WTC11 (cell line): ENCODE measurements at regions not wholly inside any gene's neighbourhood (a gene's known extent, or its start where the extent isn't known, plus 50 kb on each side); places are given as distances from the start of the nearest gene placed in this dataset.

Source experiments
- ATAC-seq: fragments of 200-7000 bp; cut with Tn5 transposase; 2 replicates; pipeline ENCODE4 v1.10.0; 2021; ENCODE audit warnings: mild to moderate bottlenecking, moderate library complexity
- CTCF ChIA-PET: fragments of 300-600 bp; sonication (Branson Sonifier 250); formaldehyde crosslinking; loops from one replicate; lab custom pipeline; 2021; ENCODE audit warnings: antibody characterized with exemption; lab: Charles Lee
- POLR2A ChIA-PET: fragments of 350-600 bp; sonication (Branson Sonifier 250); formaldehyde crosslinking; loops from one replicate; lab custom pipeline; 2021; ENCODE audit warnings: antibody characterized with exemption; lab: Charles Lee
- DNase-seq: peaks from one replicate; pipeline ENCODE4 v3.0.0; 2021; ENCODE audit warnings: low spot score
- H3K27ac Mint-ChIP-seq: 2 replicates; pipeline ENCODE4 v1.8.0; 2021; ENCODE audit warnings: mixed read lengths
- H3K27me3 Mint-ChIP-seq: 2 replicates; pipeline ENCODE4 v1.8.0; 2021; ENCODE audit warnings: low read depth, mild to moderate bottlenecking, moderate library complexity, mixed read lengths
- H3K36me3 Mint-ChIP-seq: 2 replicates; pipeline ENCODE4 v1.8.0; 2021; ENCODE audit warnings: mixed read lengths
- H3K4me1 Mint-ChIP-seq: 2 replicates; pipeline ENCODE4 v1.8.0; 2022; ENCODE audit warnings: mixed read lengths
- H3K4me3 Mint-ChIP-seq: 2 replicates; pipeline ENCODE4 v1.8.0; 2021; ENCODE audit warnings: mild to moderate bottlenecking, moderate library complexity, mixed read lengths
- H3K9me3 Mint-ChIP-seq: 2 replicates; pipeline ENCODE4 v1.8.0; 2021; ENCODE audit warnings: mixed read lengths
- FOXK1 ChIP-seq: sonication (generic); formaldehyde crosslinking; IDR thresholded peaks from 2 replicates; pipeline ENCODE4 v1.8.0; 2022; ENCODE audit warnings: mild to moderate bottlenecking, moderate library complexity, missing genetic modification reagents
- FOXP1 ChIP-seq: sonication (generic); formaldehyde crosslinking; IDR thresholded peaks from 2 replicates; pipeline ENCODE4 v1.8.0; 2022; ENCODE audit warnings: missing genetic modification reagents, mild to moderate bottlenecking, moderate library complexity, borderline replicate concordance
- NFATC4 ChIP-seq: fragments of 250-450 bp; sonication (Bioruptor Pico); IDR thresholded peaks from 2 replicates; pipeline ENCODE4 v1.9.0; 2021; ENCODE audit warnings: mild to moderate bottlenecking
- OVOL2 ChIP-seq: fragments of 250-450 bp; sonication (Bioruptor Pico); IDR thresholded peaks from 2 replicates; pipeline ENCODE4 v1.9.0; 2021; ENCODE audit warnings: mild to moderate bottlenecking, borderline replicate concordance
- SMAD4 ChIP-seq: sonication (generic); formaldehyde crosslinking; IDR thresholded peaks from 2 replicates; pipeline ENCODE4 v1.8.0; 2022; ENCODE audit warnings: mild to moderate bottlenecking, missing genetic modification reagents
- TCF7 ChIP-seq: sonication (generic); formaldehyde crosslinking; IDR thresholded peaks from 2 replicates; pipeline ENCODE4 v1.8.0; 2022; ENCODE audit warnings: mild to moderate bottlenecking, low read depth, missing genetic modification reagents, moderate library complexity
- ZMAT4 ChIP-seq: fragments of 250-450 bp; sonication (Bioruptor Pico); IDR thresholded peaks from 2 replicates; pipeline ENCODE4 v1.9.0; 2021; ENCODE audit warnings: mild to moderate bottlenecking
- ZNF121 ChIP-seq: sonication (generic); formaldehyde crosslinking; IDR thresholded peaks from 2 replicates; pipeline ENCODE4 v1.8.0; 2023; ENCODE audit warnings: missing genetic modification reagents
- ZNF138 ChIP-seq: sonication (generic); formaldehyde crosslinking; conservative IDR thresholded peaks from 2 replicates; pipeline ENCODE4 v1.8.1; 2022; ENCODE audit warnings: mild to moderate bottlenecking, moderate library complexity, missing genetic modification reagents
- ZNF423 ChIP-seq: fragments of 250-450 bp; sonication (Bioruptor Pico); IDR thresholded peaks from 2 replicates; pipeline ENCODE4 v2.1.2; 2022; ENCODE audit warnings: mild to moderate bottlenecking, moderate library complexity
- TF ChIP-seq, protein P1 (sequence below): sonication (generic); formaldehyde crosslinking; IDR thresholded peaks from 2 replicates; pipeline ENCODE4 v1.8.0; 2022; ENCODE audit warnings: missing genetic modification reagents
- TF ChIP-seq, protein P2 (sequence below): sonication (generic); formaldehyde crosslinking; IDR thresholded peaks from 2 replicates; pipeline ENCODE4 v1.8.1; 2023; ENCODE audit warnings: mild to moderate bottlenecking, missing genetic modification reagents
- TF ChIP-seq, protein P3 (sequence below): sonication (generic); formaldehyde crosslinking; conservative IDR thresholded peaks from 2 replicates; pipeline ENCODE4 v1.8.1; 2022; ENCODE audit warnings: mild to moderate bottlenecking, missing genetic modification reagents
- TF ChIP-seq, protein P4 (sequence below): fragments of 250-450 bp; sonication (Bioruptor Pico); IDR thresholded peaks from 2 replicates; pipeline ENCODE4 v2.1.2; 2022; ENCODE audit warnings: mild to moderate bottlenecking, moderate library complexity
- TF ChIP-seq, protein P5 (sequence below): sonication (generic); formaldehyde crosslinking; IDR thresholded peaks from 2 replicates; pipeline ENCODE4 v1.8.1; 2023; ENCODE audit warnings: mild to moderate bottlenecking, missing genetic modification reagents, moderate library complexity
- TF ChIP-seq, protein P6 (sequence below): sonication (generic); formaldehyde crosslinking; IDR thresholded peaks from 2 replicates; pipeline ENCODE4 v1.8.0; 2023; ENCODE audit warnings: missing genetic modification reagents, mild to moderate bottlenecking, borderline replicate concordance
- TF ChIP-seq, protein P7 (sequence below): sonication (generic); formaldehyde crosslinking; IDR thresholded peaks from 2 replicates; pipeline ENCODE4 v1.8.1; 2022; ENCODE audit warnings: low read depth, missing genetic modification reagents, borderline replicate concordance

DNA sequence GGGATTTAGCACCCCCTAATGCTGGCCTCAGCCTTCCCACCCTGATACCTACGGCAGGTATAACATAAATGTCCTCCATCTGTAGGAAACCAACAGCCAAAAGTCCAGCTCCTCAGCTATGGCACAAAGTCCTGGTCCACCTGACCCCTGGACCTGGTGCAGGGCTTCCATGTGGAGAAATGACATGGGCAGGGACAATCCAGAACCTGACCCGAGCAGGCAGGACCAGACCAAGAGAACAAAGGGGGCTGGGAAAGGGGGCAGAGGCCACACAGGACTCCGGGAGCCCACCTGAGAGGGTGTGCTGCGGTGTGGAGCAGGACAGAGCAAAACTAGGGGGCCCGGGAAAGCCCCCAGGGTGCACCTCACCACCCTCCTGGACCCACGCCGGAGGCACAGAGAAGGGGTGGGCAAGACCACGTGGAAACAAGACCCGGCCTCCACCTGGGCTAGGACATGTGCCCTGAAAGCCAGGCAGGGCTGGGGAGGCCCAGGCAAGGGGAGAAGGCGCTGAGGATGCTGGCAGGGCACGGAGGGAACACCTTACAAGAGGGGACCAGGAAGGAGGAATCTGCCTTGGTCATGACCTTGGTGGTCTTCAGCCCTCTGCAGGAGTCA lies 368.9 kb downstream of the SHANK2 start:
- TF ChIP-seq, protein P1, sequence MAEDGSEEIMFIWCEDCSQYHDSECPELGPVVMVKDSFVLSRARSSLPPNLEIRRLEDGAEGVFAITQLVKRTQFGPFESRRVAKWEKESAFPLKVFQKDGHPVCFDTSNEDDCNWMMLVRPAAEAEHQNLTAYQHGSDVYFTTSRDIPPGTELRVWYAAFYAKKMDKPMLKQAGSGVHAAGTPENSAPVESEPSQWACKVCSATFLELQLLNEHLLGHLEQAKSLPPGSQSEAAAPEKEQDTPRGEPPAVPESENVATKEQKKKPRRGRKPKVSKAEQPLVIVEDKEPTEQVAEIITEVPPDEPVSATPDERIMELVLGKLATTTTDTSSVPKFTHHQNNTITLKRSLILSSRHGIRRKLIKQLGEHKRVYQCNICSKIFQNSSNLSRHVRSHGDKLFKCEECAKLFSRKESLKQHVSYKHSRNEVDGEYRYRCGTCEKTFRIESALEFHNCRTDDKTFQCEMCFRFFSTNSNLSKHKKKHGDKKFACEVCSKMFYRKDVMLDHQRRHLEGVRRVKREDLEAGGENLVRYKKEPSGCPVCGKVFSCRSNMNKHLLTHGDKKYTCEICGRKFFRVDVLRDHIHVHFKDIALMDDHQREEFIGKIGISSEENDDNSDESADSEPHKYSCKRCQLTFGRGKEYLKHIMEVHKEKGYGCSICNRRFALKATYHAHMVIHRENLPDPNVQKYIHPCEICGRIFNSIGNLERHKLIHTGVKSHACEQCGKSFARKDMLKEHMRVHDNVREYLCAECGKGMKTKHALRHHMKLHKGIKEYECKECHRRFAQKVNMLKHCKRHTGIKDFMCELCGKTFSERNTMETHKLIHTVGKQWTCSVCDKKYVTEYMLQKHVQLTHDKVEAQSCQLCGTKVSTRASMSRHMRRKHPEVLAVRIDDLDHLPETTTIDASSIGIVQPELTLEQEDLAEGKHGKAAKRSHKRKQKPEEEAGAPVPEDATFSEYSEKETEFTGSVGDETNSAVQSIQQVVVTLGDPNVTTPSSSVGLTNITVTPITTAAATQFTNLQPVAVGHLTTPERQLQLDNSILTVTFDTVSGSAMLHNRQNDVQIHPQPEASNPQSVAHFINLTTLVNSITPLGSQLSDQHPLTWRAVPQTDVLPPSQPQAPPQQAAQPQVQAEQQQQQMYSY (CRISPR knock-in tag), result no peak
- TF ChIP-seq ZMAT4 (CRISPR knock-in tag), result no peak
- no peak for TF ChIP-seq OVOL2 (CRISPR knock-in tag)
- no peak for TF ChIP-seq ZNF138 (CRISPR knock-in tag)
- TF ChIP-seq, protein P2, sequence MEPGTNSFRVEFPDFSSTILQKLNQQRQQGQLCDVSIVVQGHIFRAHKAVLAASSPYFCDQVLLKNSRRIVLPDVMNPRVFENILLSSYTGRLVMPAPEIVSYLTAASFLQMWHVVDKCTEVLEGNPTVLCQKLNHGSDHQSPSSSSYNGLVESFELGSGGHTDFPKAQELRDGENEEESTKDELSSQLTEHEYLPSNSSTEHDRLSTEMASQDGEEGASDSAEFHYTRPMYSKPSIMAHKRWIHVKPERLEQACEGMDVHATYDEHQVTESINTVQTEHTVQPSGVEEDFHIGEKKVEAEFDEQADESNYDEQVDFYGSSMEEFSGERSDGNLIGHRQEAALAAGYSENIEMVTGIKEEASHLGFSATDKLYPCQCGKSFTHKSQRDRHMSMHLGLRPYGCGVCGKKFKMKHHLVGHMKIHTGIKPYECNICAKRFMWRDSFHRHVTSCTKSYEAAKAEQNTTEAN (CRISPR knock-in tag), result no peak
- no peak for TF ChIP-seq ZNF423 (CRISPR knock-in tag)
- TF ChIP-seq, protein P3, sequence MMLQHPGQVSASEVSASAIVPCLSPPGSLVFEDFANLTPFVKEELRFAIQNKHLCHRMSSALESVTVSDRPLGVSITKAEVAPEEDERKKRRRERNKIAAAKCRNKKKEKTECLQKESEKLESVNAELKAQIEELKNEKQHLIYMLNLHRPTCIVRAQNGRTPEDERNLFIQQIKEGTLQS (CRISPR knock-in tag), result no peak
- no peak for TF ChIP-seq SMAD4
- no peak for TF ChIP-seq FOXK1 (CRISPR knock-in tag)
- no peak for TF ChIP-seq FOXP1 (CRISPR knock-in tag)
- Mint-ChIP-seq H3K4me3 (no peak overlapping the region), H3K27ac (no peak overlapping the region), H3K36me3 (peaks cover 5% of the 10 kb centered on the region), H3K27me3 (no peaks in the 10 kb centered on the region), H3K9me3 (no peaks in the 10 kb centered on the region), H3K4me1 (peaks cover 29% of the 10 kb centered on the region)
- POLR2A ChIA-PET, result no interaction called here
- DNase-seq (no peak), ATAC-seq (no peak)
- CTCF ChIA-PET, result interaction anchor here (2.0 kb wide), 1 partner anchor 69 kb away, joined by 7 read pairs; no protein-coding TSS in a partner anchor

DNA sequence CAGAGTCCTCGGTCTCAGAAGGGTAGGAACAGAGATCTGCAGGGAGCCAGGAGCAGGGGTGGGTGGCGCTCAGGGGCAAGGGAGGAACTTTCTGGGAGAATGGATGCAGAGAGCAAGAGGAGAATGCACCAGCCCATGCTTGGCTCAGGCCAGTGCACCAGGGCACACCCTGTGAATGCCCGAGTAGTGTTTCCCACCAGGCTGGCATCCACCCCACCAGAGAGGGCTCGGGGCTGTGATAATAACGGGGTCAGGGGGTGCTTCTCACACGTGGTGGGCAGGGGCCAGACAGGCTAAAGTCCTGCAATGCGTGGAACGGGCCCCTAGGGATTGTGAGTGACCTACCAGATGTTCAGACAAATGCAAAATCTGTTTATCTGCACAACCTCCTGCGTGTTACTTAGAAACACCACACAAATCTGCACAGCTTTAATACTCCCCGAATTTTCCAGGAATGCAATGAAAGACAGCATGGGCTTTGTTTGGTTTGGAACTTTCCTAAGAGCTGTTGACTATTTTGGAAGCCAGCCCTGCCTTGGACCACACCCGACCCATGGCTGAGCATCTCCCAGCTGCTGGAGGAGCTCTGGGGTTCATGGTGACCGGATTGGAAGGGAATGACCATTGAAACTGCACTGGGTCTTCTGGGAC lies 368.3 kb downstream of the SHANK2 start:
- H3K27ac Mint-ChIP-seq, result no peak overlapping the region
- TF ChIP-seq, protein P4, sequence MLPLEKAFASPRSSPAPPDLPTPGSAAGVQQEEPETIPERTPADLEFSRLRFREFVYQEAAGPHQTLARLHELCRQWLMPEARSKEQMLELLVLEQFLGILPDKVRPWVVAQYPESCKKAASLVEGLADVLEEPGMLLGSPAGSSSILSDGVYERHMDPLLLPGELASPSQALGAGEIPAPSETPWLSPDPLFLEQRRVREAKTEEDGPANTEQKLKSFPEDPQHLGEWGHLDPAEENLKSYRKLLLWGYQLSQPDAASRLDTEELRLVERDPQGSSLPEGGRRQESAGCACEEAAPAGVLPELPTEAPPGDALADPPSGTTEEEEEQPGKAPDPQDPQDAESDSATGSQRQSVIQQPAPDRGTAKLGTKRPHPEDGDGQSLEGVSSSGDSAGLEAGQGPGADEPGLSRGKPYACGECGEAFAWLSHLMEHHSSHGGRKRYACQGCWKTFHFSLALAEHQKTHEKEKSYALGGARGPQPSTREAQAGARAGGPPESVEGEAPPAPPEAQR (CRISPR knock-in tag), result no peak
- TF ChIP-seq, protein P5, sequence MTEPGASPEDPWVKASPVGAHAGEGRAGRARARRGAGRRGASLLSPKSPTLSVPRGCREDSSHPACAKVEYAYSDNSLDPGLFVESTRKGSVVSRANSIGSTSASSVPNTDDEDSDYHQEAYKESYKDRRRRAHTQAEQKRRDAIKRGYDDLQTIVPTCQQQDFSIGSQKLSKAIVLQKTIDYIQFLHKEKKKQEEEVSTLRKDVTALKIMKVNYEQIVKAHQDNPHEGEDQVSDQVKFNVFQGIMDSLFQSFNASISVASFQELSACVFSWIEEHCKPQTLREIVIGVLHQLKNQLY (CRISPR knock-in tag), result no peak
- no peak for TF ChIP-seq ZNF121 (CRISPR knock-in tag)
- no peak for TF ChIP-seq NFATC4 (CRISPR knock-in tag)
- no peak for TF ChIP-seq ZNF423 (CRISPR knock-in tag)
- TF ChIP-seq, protein P6, sequence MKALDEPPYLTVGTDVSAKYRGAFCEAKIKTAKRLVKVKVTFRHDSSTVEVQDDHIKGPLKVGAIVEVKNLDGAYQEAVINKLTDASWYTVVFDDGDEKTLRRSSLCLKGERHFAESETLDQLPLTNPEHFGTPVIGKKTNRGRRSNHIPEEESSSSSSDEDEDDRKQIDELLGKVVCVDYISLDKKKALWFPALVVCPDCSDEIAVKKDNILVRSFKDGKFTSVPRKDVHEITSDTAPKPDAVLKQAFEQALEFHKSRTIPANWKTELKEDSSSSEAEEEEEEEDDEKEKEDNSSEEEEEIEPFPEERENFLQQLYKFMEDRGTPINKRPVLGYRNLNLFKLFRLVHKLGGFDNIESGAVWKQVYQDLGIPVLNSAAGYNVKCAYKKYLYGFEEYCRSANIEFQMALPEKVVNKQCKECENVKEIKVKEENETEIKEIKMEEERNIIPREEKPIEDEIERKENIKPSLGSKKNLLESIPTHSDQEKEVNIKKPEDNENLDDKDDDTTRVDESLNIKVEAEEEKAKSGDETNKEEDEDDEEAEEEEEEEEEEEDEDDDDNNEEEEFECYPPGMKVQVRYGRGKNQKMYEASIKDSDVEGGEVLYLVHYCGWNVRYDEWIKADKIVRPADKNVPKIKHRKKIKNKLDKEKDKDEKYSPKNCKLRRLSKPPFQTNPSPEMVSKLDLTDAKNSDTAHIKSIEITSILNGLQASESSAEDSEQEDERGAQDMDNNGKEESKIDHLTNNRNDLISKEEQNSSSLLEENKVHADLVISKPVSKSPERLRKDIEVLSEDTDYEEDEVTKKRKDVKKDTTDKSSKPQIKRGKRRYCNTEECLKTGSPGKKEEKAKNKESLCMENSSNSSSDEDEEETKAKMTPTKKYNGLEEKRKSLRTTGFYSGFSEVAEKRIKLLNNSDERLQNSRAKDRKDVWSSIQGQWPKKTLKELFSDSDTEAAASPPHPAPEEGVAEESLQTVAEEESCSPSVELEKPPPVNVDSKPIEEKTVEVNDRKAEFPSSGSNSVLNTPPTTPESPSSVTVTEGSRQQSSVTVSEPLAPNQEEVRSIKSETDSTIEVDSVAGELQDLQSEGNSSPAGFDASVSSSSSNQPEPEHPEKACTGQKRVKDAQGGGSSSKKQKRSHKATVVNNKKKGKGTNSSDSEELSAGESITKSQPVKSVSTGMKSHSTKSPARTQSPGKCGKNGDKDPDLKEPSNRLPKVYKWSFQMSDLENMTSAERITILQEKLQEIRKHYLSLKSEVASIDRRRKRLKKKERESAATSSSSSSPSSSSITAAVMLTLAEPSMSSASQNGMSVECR (CRISPR knock-in tag), result no peak
- TF ChIP-seq, protein P7, sequence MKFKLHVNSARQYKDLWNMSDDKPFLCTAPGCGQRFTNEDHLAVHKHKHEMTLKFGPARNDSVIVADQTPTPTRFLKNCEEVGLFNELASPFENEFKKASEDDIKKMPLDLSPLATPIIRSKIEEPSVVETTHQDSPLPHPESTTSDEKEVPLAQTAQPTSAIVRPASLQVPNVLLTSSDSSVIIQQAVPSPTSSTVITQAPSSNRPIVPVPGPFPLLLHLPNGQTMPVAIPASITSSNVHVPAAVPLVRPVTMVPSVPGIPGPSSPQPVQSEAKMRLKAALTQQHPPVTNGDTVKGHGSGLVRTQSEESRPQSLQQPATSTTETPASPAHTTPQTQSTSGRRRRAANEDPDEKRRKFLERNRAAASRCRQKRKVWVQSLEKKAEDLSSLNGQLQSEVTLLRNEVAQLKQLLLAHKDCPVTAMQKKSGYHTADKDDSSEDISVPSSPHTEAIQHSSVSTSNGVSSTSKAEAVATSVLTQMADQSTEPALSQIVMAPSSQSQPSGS (CRISPR knock-in tag), result no peak
- TF ChIP-seq TCF7 (CRISPR knock-in tag), result no peak
- TF ChIP-seq, all 79 proteins: peak for 0
- Mint-ChIP-seq H3K4me3 (no peak overlapping the region), H3K4me1 (peaks cover 22% of the 10 kb centered on the region), H3K27me3 (no peaks in the 10 kb centered on the region), H3K36me3 (peaks cover 11% of the 10 kb centered on the region), H3K9me3 (no peaks in the 10 kb centered on the region)
- ATAC-seq (no peak), DNase-seq (no peak)
- CTCF ChIA-PET, result no interaction called here
- POLR2A ChIA-PET, result no interaction called here
